COLO829 (cell line): ENCODE measurements at regions not wholly inside any gene's neighbourhood (a gene's known extent, or its start where the extent isn't known, plus 50 kb on each side); places are given as distances from the start of the nearest gene placed in this dataset.
"Not testable (repeated sequence)": the region's sequence is repeated elsewhere in the genome, so short reads cannot be mapped to it uniquely, and the experiment has no call there.

ENCODE experiments used
- DNase-seq: peaks from one replicate; pipeline ENCODE4 v3.0.0; 2012; ENCODE audit warnings: low spot score

DNA sequence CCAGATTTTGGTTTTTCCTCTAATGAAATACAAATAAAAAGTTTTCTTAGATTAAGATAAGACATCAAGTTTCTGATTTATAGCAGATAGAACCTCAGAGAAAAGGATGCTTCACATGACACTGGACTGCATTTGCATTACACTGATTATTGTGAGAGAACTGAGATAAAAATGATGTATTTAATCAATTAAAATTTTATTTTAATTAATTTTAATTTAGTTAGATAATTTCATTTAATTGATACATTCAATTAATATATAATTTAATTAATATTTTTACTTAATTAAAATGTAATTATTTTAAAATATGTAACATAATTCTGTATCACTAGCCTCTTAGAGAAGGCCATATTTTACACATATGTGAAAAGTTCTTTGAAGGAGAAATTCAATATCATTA, 759.4 kb downstream of the TTLL7 start:
- not testable (repeated sequence) for DNase-seq

GRCh38 chr1:83238654-83239053, 760.3 kb downstream of the TTLL7 start:
- not testable (repeated sequence) for DNase-seq

DNA sequence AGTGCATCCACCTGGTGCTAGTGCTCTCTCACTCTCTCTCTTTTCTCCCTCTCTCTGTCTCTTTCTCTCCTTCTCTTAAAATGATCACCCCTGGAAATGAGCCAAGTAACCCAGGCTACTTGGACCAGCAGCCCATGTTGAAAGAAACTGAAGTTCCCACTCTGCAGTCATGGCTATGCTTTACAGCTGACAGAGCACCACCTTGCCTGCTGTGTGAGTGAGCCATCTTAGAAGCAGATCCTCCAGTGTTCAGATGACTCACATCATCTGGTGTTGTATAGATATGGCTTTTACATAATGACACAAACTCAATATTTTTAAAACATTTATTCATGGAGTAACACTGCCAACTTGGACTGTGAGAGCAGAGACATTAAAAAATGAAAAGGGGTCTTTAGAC, 779.1 kb downstream of the TTLL7 start:
- DNase-seq: not testable (repeated sequence)

DNA sequence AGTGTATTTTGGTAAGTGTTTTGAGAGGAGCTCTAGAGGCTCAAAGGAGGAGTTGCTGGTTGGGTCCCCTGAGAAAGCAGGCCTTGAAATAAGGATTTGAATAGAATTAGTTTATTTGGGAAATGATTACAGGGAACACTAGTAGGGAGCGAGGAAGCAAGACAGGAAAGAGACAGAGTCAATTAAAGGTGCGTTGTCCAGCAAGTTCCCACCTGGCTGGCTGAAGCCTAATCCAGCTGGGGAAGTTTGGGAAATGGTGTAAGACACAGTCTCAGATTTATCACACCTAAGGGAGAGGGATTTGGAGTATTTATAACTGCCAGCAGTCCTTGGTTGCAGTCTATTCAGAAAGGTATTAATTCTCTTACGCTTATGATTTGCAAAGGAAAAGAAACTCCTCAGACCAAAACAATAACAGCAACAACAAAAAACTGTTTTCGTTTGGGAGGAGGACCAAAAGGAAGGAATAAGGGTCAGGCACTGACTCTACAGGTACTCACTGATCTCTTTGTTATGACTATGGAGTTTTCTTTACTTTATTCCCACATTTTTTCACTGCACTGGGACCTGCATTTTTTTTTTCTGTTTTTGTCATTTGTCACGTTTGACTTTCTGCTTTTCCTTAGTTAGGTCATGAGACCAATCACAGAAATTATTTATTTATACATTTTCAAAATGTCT, 780.8 kb downstream of the TTLL7 start:
- DNase-seq: not testable (repeated sequence)

GRCh38 chr1:83214317-83214716, 784.6 kb downstream of the TTLL7 start:
- not testable (repeated sequence) for DNase-seq

DNA sequence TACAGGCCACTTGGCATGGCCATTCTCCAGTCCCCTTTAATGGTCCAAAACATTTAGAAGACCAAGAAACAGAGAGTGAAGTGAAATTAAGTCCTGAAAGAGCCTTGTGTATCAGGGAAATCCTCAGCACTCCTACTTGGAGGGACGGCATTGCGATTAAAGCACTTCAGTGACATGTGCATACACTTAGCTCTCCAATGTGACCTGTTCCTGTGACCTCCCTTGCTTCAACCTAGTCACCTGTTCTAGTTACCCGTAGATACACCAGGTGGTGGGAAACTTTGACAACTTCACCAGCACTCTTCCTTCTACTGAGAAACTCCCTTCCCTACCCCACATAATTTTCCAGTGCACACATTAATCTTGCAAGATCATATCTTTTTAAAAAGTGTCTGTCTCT, 785.3 kb downstream of the TTLL7 start:
- not testable (repeated sequence) for DNase-seq

- DNase-seq: not testable (repeated sequence)
Measured at GRCh38 chr1:83212033-83212432, 786.9 kb downstream of the TTLL7 start.

DNA sequence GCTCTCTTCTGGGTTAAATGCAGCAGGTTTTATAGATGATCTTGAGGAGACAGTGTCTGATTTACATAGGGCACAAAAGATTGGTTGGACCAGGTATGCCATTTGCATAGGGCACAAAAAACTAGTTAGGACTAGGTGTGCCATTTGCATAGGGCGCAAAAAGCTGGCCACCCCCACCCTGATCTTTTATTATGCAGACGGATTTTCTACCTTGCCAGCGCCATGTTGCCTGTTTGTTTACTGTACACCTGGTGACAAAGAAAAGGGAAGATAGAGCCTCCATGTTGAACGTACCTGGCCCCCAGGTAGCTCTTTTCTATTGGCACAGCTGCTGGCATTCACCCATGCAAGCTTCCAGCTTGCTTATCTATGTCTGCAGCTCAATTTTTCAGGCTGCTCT, 790.4 kb downstream of the TTLL7 start:
- not testable (repeated sequence) for DNase-seq

DNA sequence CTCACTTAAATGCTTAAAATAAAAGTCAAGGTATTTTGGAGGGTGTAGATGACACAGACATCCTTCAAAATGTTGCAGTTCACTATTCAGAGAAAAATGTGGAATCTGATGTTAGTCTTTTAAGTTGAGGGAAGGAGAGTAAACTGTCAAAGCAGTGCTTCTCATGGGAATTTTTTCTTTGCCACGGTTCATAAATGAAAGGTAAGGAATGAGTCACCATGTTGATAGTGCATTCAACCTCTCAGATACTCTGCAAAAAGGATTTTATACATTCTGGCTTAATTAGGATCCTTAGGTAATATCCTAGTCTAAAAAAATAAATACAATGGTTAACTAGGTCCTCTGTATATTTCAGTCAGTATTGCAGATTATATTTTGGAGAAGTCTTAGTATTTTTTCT, 804.3 kb downstream of the TTLL7 start:
- not testable (repeated sequence) for DNase-seq

GRCh38 chr1:83182033-83182728, 816.8 kb downstream of the TTLL7 start:
- not testable (repeated sequence) for DNase-seq

GRCh38 chr1:83180621-83181020, 818.3 kb downstream of the TTLL7 start:
- not testable (repeated sequence) for DNase-seq

- DNase-seq: not testable (repeated sequence)
Measured at GRCh38 chr1:83167634-83168033, 831.3 kb downstream of the TTLL7 start.

DNA sequence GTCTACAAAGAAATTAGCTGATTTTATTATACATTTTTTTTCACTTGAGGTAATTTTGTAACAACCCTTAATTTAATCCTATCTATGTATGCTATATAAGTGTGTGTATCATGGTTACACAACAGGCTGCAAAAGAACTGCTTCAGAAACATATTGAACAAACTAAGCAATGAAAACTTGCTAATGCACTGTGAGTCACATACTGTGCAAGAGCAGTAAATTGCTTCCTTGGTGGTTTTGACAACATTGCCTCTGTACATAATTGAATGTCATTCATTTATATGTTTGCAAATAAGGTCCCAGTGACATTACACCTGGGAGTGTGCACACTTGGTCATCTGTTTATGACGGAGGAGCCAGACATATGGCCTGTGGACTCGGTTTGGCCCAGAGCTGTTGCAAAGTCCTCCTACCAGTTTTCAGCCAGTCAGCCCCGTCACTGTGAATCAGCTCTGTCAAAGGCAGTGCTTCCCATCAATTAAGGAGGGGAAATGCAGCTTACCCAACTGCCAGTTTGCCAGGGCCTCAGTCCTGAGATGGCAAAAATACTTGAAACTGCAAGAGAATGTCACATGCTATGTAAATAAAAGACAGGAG, 835.0 kb downstream of the TTLL7 start:
- not testable (repeated sequence) for DNase-seq

- not testable (repeated sequence) for DNase-seq
Measured at GRCh38 chr1:83158924-83159323, 840.0 kb downstream of the TTLL7 start.

- DNase-seq: not testable (repeated sequence)
Measured at GRCh38 chr1:83154306-83154705, 844.6 kb downstream of the TTLL7 start.

- not testable (repeated sequence) for DNase-seq
Measured at GRCh38 chr1:83151167-83151898, 847.6 kb downstream of the TTLL7 start.

DNA sequence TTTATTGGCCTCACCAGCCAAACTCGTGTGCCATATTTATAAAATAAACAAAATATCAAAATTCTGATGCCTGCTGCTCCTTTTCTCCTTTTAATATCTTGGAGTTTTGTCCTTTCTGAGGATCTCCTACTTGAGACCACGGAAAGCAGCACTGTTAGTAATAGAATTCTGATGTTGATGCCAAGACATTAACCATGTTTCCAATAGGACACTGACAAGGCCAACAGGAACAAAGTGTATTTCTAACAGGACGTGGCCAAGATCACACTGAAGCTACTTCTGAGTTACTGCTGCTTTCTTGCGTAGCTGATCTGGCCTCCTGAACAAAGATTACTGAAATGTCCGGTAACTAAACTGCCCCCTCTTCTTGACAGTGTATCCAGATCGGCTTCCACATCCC, 848.5 kb downstream of the TTLL7 start:
- not testable (repeated sequence) for DNase-seq

GRCh38 chr1:83145820-83146219, 853.1 kb downstream of the TTLL7 start:
- DNase-seq: not testable (repeated sequence)

- not testable (repeated sequence) for DNase-seq
Measured at GRCh38 chr1:83142802-83143201, 856.1 kb downstream of the TTLL7 start.

DNA sequence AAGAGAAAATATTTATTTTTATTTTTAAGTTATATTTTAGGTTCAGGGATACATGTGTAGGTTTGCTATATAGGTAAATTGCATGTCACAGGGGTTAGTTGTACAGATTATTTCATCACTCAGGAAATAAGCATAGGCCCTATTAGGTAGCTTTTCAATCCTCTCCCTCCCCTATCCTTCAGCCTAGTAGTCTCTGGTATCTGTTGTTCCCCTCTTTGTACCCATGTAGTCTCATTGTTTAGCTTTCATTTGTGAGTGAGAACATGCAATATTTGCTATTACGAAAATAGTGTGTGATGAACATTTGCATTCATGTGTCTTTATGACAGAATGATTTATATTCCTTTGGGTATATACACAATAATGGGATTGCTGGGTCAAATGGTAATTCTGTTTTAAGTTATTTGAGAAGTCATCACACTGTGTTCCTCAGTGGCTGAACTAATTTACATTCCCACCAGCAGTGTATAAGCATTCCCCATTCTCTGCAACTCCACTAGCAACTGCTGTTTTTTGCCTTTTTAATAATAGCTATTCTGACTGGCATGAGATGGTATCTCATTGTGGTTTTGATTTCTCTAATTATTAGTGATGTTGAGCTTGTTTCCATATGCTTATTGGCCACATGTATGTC, 863.3 kb downstream of the TTLL7 start:
- DNase-seq: not testable (repeated sequence)

- DNase-seq: not testable (repeated sequence)
Measured at GRCh38 chr1:83134322-83135014, 864.5 kb downstream of the TTLL7 start.

DNA sequence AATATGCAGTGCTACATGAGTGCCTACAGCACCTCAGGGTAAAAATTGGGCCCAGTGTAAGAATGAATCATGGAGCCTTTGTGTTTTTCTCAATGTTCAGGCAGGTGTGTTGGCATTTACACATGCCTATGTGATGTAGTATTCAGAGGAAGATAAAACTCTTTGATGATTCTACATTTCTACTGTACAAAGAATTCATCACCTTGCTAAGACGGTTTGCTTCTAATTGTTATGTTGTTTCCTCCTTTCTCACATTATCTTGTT, 867.3 kb downstream of the TTLL7 start:
- DNase-seq: no peak
